Astrocyte (in vitro differentiated cells and primary cell): ENCODE measurements at regions not wholly inside any gene's neighbourhood (a gene's known extent, or its start where the extent isn't known, plus 50 kb on each side); places are given as distances from the start of the nearest gene placed in this dataset.

Experiments used
- DNase-seq: peaks from one replicate; pipeline ENCODE4 v3.0.0-alpha.2; 2010; ENCODE audit warnings: low read depth
- FAIRE-seq: peaks from 2 replicates; lab custom pipeline; 2011; peaks lifted over from hg19 to GRCh38; lab: Jason Lieb, UNC
- H2AFZ ChIP-seq: 2 replicates; pipeline ENCODE4 v1.6.0; 2012; ENCODE audit warnings: low read depth, low read length, inconsistent platforms
- H3K27ac ChIP-seq: 2 replicates; pipeline ENCODE4 v1.5.1; 2011; ENCODE audit warnings: low read depth, low read length, inconsistent platforms
- H3K27me3 ChIP-seq: 2 replicates; pipeline ENCODE4 v1.6.0; 2011; ENCODE audit warnings: low read length, inconsistent platforms; ENCODE audit not compliant: insufficient read depth
- H3K36me3 ChIP-seq: 2 replicates; pipeline ENCODE4 v1.5.1; 2011; ENCODE audit warnings: low read length, inconsistent platforms; ENCODE audit not compliant: insufficient read depth
- H3K4me1 ChIP-seq: 2 replicates; pipeline ENCODE4 v1.5.1; 2011; ENCODE audit warnings: low read length, inconsistent platforms; ENCODE audit not compliant: insufficient read depth
- H3K4me2 ChIP-seq: 2 replicates; pipeline ENCODE4 v1.6.0; 2012; ENCODE audit warnings: low read length, inconsistent platforms
- H3K4me3 ChIP-seq: 2 replicates; pipeline ENCODE4 v1.5.1; 2011; ENCODE audit warnings: low read depth, mild to moderate bottlenecking, low read length, inconsistent platforms; ENCODE audit not compliant: insufficient read depth
- H3K79me2 ChIP-seq: 2 replicates; pipeline ENCODE4 v1.6.0; 2012; ENCODE audit warnings: mild to moderate bottlenecking, low read length, inconsistent platforms; ENCODE audit not compliant: insufficient read depth
- H3K9ac ChIP-seq: 2 replicates; pipeline ENCODE4 v1.6.0; 2012; ENCODE audit warnings: mild to moderate bottlenecking, low read length, inconsistent platforms
- H3K9me3 ChIP-seq: 2 replicates; pipeline ENCODE4 v1.5.1; 2012; ENCODE audit warnings: low read depth, mild to moderate bottlenecking, low read length, inconsistent platforms; ENCODE audit not compliant: insufficient read depth
- H4K20me1 ChIP-seq: 2 replicates; pipeline ENCODE4 v1.6.0; 2012; ENCODE audit warnings: low read length, inconsistent platforms; ENCODE audit not compliant: insufficient read depth
- H3K27ac Mint-ChIP-seq: one replicate; pipeline ENCODE4 v1.8.0; 2021; ENCODE audit warnings: mild to moderate bottlenecking, mixed read lengths; ENCODE audit not compliant: unreplicated experiment
- H3K27me3 Mint-ChIP-seq: one replicate; pipeline ENCODE4 v1.8.0; 2021; ENCODE audit warnings: low read depth, mixed read lengths; ENCODE audit not compliant: unreplicated experiment
- H3K36me3 Mint-ChIP-seq: one replicate; pipeline ENCODE4 v1.8.0; 2021; ENCODE audit warnings: low read depth, mixed read lengths; ENCODE audit not compliant: unreplicated experiment
- H3K4me1 Mint-ChIP-seq: one replicate; pipeline ENCODE4 v1.8.0; 2021; ENCODE audit warnings: low read depth, mixed read lengths; ENCODE audit not compliant: unreplicated experiment
- H3K4me3 Mint-ChIP-seq: one replicate; pipeline ENCODE4 v1.8.0; 2021; ENCODE audit warnings: mild to moderate bottlenecking, moderate library complexity, mixed read lengths; ENCODE audit not compliant: unreplicated experiment
- H3K9me3 Mint-ChIP-seq: one replicate; pipeline ENCODE4 v1.8.0; 2021; ENCODE audit warnings: mild to moderate bottlenecking, mixed read lengths; ENCODE audit not compliant: unreplicated experiment
- EZH2 ChIP-seq: IDR thresholded peaks from 2 replicates; pipeline ENCODE4 v1.6.1; 2012; ENCODE audit warnings: mild to moderate bottlenecking, low read length, inconsistent platforms; ENCODE audit not compliant: insufficient read depth
- TF ChIP-seq, protein P1 (sequence below): IDR thresholded peaks from 2 replicates; pipeline ENCODE4 v1.5.1; 2011; ENCODE audit warnings: low read depth, mild to moderate bottlenecking, inconsistent platforms, low read length, moderate library complexity; ENCODE audit not compliant: insufficient read depth

- no peaks in the 10 kb centered on the region for H3K27me3 ChIP-seq
- TF ChIP-seq, protein P1, sequence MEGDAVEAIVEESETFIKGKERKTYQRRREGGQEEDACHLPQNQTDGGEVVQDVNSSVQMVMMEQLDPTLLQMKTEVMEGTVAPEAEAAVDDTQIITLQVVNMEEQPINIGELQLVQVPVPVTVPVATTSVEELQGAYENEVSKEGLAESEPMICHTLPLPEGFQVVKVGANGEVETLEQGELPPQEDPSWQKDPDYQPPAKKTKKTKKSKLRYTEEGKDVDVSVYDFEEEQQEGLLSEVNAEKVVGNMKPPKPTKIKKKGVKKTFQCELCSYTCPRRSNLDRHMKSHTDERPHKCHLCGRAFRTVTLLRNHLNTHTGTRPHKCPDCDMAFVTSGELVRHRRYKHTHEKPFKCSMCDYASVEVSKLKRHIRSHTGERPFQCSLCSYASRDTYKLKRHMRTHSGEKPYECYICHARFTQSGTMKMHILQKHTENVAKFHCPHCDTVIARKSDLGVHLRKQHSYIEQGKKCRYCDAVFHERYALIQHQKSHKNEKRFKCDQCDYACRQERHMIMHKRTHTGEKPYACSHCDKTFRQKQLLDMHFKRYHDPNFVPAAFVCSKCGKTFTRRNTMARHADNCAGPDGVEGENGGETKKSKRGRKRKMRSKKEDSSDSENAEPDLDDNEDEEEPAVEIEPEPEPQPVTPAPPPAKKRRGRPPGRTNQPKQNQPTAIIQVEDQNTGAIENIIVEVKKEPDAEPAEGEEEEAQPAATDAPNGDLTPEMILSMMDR: no peak
- TF ChIP-seq EZH2: no peak
- H3K4me2 ChIP-seq: no peak overlapping the region
- DNase-seq: no peak
- H3K9ac ChIP-seq: no peak overlapping the region
- Mint-ChIP-seq H3K27ac (no peak overlapping the region), H3K9me3 (peaks cover 3% of the 10 kb centered on the region), H3K4me3 (no peak overlapping the region), H3K36me3 (no peaks in the 10 kb centered on the region), H3K4me1 (no peaks in the 10 kb centered on the region), H3K27me3 (no peaks in the 10 kb centered on the region)
- H3K36me3 ChIP-seq: no peaks in the 10 kb centered on the region
- H3K4me1 ChIP-seq: no peaks in the 10 kb centered on the region
- FAIRE-seq: no peak
- H2AFZ ChIP-seq: no peak overlapping the region
- H3K4me3 ChIP-seq: no peak overlapping the region
- no peaks in the 10 kb centered on the region for H3K9me3 ChIP-seq
- H3K27ac ChIP-seq: no peak overlapping the region
- no peaks in the 10 kb centered on the region for H4K20me1 ChIP-seq
- H3K79me2 ChIP-seq: no peaks in the 10 kb centered on the region
Measured at GRCh38 chr3:1832395-1832794, 266.3 kb upstream of the CNTN4 start.

DNA sequence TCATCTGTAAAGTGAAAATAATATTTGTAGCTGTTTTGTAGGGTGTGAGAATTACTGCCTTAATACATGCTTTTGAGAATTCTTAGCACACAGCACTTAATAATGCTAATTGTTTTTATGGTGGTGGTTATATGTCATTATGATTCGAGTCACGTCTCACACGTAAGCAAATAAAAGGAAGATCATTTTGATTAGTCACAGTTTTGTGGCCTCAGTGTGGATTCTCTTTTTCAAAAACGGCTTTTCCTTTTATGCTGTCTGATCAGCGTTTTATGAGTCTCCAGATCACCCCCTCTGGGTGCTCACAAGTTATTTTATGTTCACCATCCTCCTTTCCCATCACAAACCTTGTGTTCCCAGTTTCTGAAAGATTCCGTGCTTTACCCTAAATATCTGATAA, 255.6 kb upstream of the CNTN4 start:
- Histone ChIP-seq H3K4me1 (no peaks in the 10 kb centered on the region), H3K9me3 (no peaks in the 10 kb centered on the region), H3K27ac (no peak overlapping the region), H2AFZ (no peak overlapping the region), H3K9ac (no peak overlapping the region), H4K20me1 (no peaks in the 10 kb centered on the region), H3K27me3 (no peaks in the 10 kb centered on the region), H3K4me2 (no peak overlapping the region), H3K79me2 (no peaks in the 10 kb centered on the region), H3K4me3 (no peak overlapping the region), H3K36me3 (no peaks in the 10 kb centered on the region)
- DNase-seq (no peak), FAIRE-seq (no peak)
- Mint-ChIP-seq H3K4me3 (no peak overlapping the region), H3K36me3 (no peaks in the 10 kb centered on the region), H3K27ac (no peak overlapping the region), H3K27me3 (no peaks in the 10 kb centered on the region), H3K4me1 (no peaks in the 10 kb centered on the region), H3K9me3 (peaks cover 4% of the 10 kb centered on the region)
- no peak for TF ChIP-seq EZH2
- TF ChIP-seq, protein P1: no peak

DNA sequence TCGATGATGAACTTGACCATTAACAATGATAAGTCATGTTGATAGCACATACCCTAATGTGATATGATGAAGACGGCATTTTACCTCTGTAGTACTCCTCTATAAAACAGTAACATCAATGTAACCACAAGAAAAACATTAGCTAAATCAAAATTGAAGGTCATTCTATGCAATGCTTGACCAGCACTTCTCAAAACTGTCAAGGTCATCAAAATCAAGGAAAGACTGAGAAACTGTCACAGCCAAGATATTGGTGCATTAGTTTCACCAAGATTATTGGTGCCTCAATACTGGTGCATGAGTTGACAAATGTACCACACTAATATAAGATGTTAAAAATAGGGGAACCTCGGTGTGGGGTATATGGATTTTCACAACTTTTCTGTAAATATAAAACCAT, 251.1 kb upstream of the CNTN4 start:
- DNase-seq (no peak), FAIRE-seq (no peak)
- Histone ChIP-seq H2AFZ (no peak overlapping the region), H3K4me3 (no peak overlapping the region), H3K4me2 (no peak overlapping the region), H3K4me1 (no peaks in the 10 kb centered on the region), H3K79me2 (no peaks in the 10 kb centered on the region), H3K9me3 (no peaks in the 10 kb centered on the region), H4K20me1 (no peaks in the 10 kb centered on the region), H3K9ac (no peak overlapping the region), H3K36me3 (no peaks in the 10 kb centered on the region), H3K27me3 (no peaks in the 10 kb centered on the region), H3K27ac (no peak overlapping the region)
- no peaks in the 10 kb centered on the region for H3K27me3 Mint-ChIP-seq
- H3K36me3 Mint-ChIP-seq: no peaks in the 10 kb centered on the region
- H3K4me3 Mint-ChIP-seq: no peak overlapping the region
- H3K4me1 Mint-ChIP-seq: no peaks in the 10 kb centered on the region
- H3K9me3 Mint-ChIP-seq: no peaks in the 10 kb centered on the region
- TF ChIP-seq, protein P1: no peak
- no peak for TF ChIP-seq EZH2
- H3K27ac Mint-ChIP-seq: no peak overlapping the region
